Ecto neural progenitor cell (in vitro differentiated cells): ENCODE measurements at regions not wholly inside any gene's neighbourhood (a gene's known extent, or its start where the extent isn't known, plus 50 kb on each side); places are given as distances from the start of the nearest gene placed in this dataset.

Source experiments
- DNase-seq: peaks from one replicate; pipeline ENCODE4 v3.0.0-alpha.2; 2018; ENCODE audit warnings: low spot score

DNA sequence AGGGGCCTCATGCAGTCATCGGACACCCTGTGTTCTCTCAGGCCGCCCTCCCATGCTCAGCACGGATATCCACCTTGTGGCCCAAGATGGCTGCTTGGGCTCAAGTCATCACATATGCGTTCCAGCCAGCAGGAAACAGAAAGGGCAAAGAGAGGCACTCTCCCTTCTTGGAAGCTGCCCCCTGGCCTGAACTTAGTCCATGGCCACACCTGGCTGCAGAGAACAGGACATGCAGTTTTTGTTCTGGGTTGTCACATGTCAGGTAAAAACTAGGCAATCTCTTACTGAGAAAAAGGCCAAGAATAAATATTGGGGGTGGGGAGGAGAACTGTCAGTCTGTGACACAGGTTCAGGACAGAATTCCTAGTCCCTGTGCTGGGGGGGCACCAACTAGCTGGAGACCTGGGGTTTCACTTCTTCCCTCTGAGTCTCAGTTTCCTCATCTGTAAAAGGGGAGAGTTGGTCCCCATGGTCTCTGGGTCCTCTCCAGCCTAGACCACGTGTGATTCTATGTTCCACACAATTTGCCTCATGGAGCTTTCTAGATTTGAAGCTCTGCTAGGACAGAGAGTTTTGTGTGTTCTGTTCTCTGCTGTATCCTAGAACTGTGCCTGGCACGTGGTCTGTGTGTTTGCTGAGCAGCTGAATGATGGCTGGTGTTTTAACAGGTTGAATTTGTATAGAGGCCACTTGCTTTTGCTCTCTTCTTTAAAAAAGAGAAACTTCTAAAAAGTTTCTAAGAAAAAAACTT is 107.2 kb upstream of the ANO1 start:
- no peak for DNase-seq

DNA sequence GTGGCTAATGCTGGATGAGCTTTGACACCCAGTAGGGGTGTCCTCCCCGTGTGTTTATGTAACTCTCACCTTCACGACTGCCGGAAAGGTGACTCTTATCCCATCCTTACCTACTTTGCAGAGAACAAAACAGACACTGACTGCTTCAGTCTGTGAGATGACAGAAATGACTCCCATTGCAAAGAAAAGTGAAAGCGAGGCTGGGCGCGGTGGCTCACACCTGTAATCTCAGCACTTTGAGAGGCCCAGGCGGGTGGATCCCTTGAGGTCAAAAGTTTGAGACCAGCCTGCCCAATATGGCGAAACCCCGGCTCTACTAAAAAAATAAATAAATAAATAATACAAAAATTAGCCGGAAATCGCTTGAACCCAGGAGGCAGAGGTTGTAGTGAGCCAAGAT is 106.4 kb upstream of the ANO1 start:
- no peak for DNase-seq

DNA sequence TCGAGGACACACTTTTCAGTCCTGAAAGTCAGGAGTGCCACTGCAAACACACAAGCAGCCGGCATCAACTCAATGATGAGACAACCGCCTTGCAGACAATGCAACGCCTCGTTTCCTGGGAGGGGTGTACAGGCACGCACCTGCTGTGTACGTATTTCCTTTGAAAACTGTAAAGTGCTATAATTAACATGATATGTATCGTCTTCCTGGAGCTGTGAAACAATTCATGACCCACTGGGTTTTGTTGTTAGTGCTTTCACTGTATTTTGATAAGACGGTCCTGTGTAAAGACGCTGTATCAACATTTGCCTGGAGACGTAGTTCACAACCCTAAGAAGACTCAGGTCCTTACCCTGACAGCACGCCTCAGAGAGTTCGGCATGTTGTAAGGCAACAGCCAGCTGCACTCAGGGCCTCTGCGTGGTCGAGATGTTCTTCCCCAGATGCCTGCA is 105.7 kb upstream of the ANO1 start:
- DNase-seq = no peak

DNA sequence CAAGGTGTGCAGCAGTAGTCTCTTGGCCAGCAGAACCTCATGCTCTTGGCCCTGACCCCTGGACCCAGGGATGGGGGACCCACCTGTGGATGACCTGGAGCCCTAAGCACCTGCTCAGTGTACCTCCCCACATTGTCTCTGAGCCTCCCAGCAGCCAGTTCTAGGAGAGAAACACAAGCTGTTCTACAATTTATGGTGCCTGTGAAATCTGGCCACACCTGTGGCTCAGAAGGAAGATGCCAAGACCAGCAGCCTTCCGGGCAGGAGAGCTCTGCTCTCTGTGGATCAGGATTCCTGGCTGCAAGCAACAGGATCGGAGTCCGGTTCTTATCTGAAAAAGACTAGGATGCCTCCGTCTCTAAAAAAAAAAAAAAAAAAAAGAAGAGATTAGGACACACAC is 103.6 kb upstream of the ANO1 start:
- no peak for DNase-seq

DNA sequence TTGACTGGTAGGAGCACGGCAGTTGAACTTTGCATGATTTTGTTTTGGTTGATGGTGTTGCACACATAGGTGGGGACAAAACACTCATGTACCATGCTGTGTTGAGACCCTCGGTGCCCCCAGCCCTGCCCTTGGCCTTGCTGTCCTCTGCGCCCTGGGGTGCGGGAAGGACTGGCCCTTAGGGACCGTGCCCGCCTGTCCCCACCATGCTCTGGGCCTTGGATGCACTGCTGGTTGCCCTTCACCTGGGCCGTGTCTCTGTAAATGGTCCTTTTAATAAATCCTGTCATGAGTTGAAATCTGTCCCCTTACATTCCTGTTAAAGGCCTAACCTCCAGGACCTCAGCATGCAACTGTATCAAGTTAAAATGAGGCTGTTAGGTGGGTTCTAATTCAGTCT is 102.3 kb upstream of the ANO1 start:
- DNase-seq = no peak

DNA sequence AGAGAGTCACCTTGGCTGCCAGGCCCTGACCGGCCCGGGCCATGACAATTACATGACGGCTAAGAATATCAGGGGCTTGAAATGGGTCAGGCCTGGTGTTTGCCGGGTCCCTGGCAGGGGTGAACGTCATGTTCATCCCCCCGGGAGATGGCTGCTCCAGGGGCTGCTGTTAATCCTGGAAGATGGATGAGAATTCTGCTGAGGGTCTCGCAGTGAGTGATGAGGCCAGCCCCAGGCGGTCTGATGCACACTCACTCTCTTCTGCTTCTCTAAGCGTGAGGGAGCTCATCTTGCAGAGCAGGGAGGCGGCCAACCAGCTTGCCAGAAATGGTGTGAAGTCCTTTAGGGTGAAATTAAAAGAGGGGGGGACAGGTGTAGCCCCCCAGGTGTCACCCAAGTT is 101.3 kb upstream of the ANO1 start:
- DNase-seq = no peak

DNA sequence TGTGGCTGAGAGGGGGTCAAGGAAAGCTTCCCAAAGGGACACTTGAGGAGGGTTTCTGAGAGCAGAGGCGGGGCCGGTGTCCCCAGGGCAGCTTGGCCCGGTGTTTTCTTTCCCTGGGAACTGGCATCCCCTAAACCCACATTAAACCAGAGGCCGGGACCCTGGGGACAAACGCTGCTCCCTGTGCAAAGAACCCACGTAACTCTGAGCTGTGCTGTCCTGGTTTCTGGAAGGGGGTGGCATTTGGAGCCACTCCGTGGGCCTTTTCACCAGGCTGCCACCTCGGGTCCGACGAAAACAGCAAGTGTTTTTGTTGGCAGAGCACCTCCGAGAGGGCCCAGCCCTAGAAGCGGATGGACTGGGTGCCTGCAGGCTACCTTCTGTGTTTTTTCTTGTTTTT is 100.2 kb upstream of the ANO1 start:
- no peak for DNase-seq

DNA sequence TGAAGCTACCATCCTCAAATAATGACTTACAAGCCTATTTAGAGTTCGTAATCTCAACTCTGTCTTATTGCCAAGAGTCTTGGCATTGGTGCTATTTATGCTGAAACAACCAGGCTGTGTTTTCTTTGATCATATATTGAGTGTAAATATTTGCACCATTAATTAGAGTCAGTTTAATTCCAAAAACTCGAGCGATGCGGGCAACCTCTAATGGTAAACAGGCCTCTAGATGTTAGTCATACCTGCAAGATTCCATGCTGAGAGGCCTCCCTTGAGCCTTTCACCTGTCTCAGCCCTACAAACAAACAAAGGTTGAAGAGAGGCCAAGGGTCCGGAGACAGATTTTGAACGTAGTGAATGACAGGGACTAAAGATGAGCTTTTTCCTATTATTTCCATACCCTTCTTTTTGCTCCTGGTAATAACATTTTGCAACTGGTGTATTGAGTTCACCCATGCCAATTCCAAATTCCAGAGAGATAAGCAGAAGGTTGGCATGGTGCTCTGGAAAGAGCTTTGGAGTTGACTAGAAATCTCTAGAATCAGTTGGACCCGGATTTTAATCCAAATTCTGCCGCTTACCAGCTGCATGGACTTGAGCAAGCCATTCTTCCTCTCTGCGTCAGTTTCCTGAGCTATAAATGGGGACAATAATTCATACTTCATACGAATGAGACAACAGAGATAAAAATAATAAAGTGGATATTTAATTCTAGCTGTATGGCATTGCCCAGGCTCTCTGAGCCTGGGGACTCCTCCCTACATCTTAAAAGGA is 99.1 kb upstream of the ANO1 start:
- DNase-seq = no peak

DNA sequence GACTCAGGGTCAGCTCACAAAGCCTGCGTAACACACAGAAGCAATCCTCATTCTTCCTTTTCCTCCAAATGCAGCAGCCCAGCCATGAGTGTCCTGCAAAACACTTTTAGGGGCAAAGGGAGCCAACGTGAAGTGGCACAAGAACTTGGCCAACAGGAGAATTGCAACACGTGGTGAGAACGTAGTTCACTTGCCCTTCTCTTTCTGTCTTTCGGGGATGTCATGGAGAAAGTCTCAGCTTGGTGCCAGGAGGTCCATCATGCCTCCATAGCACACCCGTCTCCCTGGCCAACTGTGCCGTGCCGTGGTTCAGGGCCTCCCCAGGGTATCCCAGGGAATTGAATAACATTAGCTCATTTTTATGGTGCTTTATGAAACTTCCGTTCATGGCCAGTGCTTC is 98.5 kb upstream of the ANO1 start:
- no peak for DNase-seq

DNA sequence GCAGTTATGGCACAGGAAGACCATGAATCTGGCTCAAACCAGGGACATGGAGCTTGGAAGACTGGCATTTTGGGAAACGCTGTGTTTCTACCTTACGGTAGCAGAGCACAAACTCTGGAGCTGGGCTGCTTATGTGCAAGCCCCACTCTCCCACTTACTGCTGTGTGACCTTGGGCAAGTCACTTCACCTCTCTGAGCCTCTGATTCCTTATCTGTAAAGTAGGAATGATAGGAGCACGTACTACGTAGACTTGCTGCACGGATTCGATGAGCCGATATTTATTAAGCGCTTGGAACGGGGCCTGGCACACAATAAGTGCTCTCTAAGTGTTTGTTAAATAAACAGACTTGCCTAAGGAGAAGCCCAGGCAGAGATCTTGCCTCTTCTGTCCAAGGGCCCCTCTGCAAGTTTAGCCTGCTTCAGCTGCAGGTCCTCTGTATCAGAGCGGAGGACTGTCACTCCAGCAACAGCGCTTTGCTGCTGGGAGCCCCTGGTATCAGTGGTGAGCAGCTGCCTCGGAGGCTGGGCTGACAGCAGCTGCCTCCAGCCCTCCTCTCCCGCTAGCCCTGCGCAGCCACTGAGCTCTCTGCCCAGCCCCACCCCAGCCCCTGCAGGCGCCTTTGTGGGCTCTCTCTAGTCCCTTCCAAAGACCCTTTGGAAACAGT is 96.9 kb upstream of the ANO1 start:
- DNase-seq = no peak

DNA sequence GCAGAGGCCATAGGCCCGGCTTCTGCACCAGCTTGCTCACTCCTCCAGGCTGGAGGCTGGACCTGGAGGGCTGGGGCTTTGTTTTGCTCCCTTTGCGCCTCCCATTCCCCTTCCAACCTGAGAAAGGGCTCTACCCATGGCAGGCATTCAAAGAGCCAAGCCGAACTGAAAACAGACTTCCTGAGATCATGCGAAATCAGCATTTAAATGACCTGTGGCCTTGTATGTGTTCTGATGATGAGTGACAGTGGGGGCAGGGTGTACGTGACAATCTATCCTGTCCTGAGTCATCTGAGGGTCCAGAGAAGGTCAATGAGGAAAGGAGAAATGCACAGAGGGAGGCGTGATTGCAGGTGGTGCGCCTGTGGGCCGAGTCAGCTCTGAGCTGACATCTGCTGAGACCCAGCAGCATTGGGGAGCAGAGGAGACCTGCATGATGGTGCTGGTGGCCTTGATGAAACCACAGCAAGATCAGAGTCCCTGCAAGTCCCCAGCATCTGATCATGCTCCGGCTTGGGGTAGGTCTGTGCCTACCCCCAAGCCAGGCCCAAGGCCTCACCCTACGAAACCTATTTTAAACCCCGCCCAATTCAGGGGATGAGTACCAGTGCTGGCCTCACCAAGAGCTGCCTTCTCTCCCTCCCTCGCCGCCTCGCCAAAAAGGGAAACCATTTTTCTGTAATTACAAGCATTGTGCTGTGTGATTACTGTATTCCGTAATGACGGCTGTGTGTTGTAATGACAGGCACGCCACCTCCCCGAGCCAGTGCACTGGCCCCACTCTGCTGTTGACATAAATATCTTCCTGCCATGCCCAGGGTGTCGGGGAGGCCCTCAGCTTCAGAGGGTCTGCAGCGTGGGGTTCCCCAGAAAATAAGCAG is 95.2 kb upstream of the ANO1 start:
- DNase-seq = no peak

DNA sequence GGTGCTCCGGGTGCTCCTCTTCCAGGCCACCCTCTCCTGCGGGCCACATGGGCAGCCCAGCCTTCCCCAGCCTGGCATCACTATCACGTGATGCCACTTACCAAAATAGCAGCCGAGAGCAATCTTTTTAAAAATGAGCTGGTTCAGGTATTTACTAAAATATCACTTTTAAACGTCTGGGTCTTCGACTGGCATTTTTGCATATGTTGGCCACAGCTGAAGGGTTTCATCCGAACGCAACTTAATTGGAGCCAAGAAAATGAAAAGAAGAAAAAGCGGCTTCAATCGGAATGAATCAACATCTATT is 94.6 kb upstream of the ANO1 start:
- DNase-seq = no peak

DNA sequence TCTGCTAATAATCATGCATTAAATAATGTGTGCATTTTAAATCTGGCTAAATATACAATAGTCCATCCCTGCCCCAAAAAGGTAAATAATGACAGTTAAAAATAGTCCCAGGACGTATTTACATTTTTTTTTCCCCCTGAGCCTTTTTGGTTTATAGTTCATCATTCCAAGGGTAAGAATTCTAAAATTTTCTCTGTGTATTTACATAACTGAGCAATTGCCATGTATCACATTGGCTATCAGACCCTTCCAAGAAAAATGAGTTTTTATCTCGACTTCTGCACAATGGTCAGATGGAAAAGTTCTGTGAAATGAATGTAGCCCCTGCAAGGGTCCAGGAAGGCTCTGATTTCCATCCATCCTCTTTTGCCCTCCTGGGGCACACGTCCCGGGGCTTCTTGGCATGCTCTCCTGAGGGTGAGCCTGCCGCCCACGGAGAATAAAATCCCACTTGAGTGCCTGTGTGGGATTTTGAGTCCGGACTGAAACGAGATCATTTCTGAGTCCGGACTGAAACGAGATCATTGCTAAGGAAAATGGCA is 94.1 kb upstream of the ANO1 start:
- DNase-seq = no peak

DNA sequence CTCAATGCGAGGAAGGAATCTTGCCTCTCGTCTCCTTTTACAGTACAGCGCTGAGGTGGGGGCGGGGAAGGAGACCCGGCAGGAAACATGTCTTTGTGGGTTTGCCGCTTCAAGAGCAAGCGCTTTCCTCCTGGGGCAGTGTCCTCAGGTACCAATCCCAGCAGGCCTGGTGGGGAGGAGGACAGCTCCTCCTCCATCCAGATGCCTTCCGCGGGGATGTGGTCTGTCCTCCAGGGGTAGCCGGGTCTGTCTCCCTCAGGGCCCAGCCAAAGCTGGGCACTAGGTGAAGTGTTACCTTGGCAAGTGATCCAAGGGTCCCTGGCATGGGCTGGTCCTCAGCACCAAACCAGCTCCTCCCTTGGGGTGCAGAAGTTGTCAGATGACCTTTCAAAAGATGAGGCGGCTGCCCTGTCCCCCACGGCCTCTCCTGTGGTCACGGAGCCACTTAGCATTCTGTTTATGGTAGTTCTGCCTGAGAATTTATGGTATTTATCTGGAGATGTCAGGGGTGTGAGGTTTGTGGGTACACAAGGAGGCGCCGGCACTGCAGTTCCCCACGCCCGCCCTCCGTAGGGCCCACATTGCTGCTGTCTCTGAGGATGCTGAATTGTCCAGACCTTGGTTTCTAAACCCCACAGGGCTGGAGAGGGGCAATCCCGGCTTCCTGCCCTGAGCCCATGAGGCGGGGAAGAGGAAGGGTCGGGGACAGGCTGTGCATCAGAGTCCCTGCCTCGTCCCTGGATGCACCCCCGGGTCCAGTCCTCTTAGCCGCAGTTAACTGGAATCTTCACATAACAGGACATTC is 93.5 kb upstream of the ANO1 start:
- no peak for DNase-seq

DNA sequence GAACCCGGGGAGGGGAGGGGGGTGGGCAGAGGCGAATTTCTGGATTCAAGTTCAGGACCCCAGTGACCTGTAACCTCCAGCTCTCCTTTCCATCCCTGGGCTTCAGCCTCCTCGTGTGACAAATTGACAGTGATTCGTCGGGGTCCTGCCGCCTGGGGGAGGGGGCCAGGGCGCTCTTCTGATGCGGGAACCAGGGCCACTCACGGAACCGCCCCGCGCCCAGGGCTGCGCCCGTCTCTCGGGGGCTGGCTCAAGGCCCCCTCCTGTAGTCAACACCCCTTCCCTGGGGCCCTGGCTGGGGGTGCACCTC is 92.8 kb upstream of the ANO1 start:
- no peak for DNase-seq

DNA sequence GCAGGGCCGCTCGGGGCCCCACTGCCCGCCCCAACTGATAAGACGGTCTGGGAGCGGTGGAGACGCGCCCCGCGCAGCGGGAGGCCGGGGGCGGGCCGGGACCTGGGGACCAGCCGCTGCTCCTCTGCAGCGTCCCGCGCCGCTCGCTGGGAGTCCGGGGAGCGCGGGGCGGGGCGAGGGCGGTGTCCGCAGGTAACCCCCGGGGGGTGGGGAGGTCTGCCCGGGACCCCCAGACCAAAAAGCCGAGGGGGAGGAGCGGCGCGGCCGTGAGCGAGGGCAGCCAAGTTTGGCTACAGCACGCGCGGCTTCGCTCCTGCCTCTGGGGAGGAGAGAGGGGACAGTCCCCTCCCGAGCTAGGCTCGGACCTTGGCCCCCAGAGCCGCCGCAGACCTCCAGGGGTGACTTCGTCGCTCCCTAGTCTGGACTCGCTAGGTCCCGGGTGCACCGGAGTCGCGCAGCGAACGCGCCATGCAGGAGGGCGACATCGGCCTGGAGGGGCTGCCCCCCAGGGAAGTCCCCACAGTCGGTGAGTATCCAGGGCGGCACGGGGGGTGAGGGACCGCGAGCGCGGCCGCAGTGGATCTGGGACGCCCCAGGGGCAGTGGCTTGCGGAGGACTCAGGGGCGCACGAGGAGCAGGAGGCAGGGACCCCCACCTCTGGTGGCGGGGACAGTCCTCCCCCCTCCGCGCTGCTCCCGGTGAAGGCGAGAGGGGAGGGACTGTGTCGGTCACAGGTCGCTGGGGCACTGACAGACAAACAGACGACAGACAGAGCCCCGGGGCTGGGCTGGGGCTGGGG is 92.3 kb upstream of the ANO1 start:
- no peak for DNase-seq

DNA sequence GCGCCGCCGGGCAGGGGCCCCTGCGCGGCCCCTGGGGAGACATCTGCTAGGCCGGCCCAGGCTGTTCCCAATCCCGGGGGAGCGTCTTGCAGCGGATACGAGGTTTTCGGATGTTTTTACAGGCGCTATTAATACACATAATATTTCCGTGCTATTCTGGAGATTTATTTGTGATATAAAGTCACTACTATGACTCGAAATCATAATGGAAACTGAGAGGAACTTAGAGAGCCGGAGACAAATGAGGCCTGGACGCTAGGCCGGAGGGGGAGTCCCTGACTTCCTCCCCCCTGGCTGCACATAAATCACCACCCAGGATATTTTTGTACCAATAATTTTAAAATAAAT is 91.7 kb upstream of the ANO1 start:
- no peak for DNase-seq

DNA sequence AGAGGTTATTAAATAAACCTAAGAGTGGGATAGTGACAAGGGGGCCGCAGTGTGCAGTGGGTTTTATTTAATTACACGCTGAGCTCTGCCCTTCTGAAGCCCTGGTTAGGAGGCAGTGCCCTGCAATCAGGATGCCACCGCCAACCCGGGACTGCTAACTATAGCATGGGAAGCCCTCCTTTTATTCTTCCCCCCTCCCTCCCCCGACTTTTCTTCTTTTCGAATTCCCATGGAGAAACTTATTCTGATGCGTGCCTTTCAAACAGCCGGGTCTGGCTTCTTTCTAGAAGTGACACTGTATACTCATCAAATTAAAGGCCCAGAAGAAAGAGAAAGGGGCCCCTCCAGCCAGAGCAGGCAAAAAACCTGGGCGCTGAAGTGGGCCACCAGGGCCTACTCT is 91.3 kb upstream of the ANO1 start:
- DNase-seq = no peak

DNA sequence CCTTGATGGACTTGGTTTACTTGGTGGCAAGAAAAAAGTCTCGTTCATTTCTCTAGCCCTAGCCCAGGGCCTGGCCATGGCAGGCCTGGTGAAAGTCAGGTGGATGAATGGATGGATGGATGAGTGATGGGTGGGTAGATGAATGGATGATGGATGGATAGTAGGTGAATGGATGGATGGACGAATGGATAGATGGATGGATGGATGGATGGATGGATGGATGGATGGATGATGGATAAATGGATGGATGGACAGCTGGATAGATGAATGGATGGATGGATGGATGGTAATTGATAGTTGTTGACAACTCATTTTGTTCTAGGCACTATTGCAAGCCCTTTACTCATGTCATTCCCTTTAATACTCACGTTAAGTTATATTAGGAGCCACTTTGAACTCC is 86.1 kb upstream of the ANO1 start:
- no peak for DNase-seq

DNA sequence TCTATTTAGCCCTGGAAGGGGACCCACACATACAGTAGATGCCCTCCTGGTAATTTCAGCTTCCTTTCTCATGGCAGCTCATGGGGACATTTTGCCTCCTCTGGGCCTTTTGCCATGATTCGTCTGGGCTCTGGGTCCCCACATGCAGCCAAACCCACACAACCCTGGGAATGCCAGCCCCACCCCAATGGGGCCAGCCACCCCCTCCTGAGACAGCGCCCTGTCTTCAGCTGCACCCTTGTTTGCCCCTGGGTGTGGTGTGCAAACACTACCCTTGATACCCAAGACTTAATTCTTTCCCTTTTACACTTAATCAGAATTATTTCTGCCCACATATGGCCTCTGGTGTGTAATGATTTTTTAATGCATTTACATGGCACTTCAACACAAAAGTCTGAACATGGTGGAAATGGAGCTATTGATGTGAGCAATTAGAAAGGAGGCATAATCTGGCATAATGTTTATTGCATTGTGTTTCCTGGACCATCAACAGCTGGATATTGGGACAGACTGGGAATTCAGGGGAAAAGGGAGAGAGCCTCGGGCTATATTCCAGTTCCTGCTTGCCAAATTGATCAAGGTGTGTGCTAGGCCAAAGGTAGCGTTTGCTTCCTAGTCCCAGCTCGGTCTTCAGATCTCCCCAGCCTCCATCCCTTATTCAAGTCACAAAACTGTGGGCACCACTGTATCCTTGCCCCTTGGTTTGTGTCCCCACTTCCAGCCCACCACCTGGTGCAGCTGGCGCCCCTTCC is 85.0 kb upstream of the ANO1 start:
- DNase-seq = no peak
